ENCODE measurements at regions not wholly inside any gene's neighbourhood (a gene's known extent, or its start where the extent isn't known, plus 50 kb on each side); places are given as distances from the start of the nearest gene placed in this dataset.

- Histone ChIP-seq H3K4me3 (IDR thresholded peaks at IDR 0.05; ENCODE audit: insufficient read depth, low read depth, low read length) (no peak overlapping the region), H3K36me3 (ENCODE audit: insufficient read depth) (no peaks in the 10 kb centered on the region), H3K27ac (no peak overlapping the region), H3K27me3 (ENCODE audit: insufficient read depth, low read depth) (no peaks in the 10 kb centered on the region), H2AFZ (ENCODE audit: low read depth) (no peak overlapping the region), H3K4me1 (ENCODE audit: low read depth, poor library complexity, severe bottlenecking) (peaks cover 11% of the 10 kb centered on the region), H4K20me1 (ENCODE audit: insufficient read depth) (no peaks in the 10 kb centered on the region), H3K9ac (no peak overlapping the region), H3K79me2 (ENCODE audit: insufficient read depth, low read depth) (no peaks in the 10 kb centered on the region), H3K4me2 (no peak overlapping the region)
- no peak for TF ChIP-seq CTCF (conservative IDR thresholded peaks at IDR 0.05; ENCODE audit: low read depth, low read length)
Measured at GRCh38 chr15:59953392-59953883, 50.7 kb upstream of the FOXB1 start.

GRCh38 chr15:59952960-59953359 lies 51.2 kb upstream of the FOXB1 start:
- Histone ChIP-seq H2AFZ (ENCODE audit: low read depth) (no peak overlapping the region), H3K4me3 (IDR thresholded peaks at IDR 0.05; ENCODE audit: insufficient read depth, low read depth, low read length) (no peak overlapping the region), H3K79me2 (ENCODE audit: insufficient read depth, low read depth) (no peaks in the 10 kb centered on the region), H3K36me3 (ENCODE audit: insufficient read depth) (no peaks in the 10 kb centered on the region), H3K27ac (no peak overlapping the region), H3K4me1 (ENCODE audit: low read depth, poor library complexity, severe bottlenecking) (peaks cover 6% of the 10 kb centered on the region), H3K27me3 (ENCODE audit: insufficient read depth, low read depth) (no peaks in the 10 kb centered on the region), H4K20me1 (ENCODE audit: insufficient read depth) (no peaks in the 10 kb centered on the region), H3K9ac (no peak overlapping the region), H3K4me2 (no peak overlapping the region)
- TF ChIP-seq CTCF (conservative IDR thresholded peaks at IDR 0.05; ENCODE audit: low read depth, low read length) = no peak

DNA sequence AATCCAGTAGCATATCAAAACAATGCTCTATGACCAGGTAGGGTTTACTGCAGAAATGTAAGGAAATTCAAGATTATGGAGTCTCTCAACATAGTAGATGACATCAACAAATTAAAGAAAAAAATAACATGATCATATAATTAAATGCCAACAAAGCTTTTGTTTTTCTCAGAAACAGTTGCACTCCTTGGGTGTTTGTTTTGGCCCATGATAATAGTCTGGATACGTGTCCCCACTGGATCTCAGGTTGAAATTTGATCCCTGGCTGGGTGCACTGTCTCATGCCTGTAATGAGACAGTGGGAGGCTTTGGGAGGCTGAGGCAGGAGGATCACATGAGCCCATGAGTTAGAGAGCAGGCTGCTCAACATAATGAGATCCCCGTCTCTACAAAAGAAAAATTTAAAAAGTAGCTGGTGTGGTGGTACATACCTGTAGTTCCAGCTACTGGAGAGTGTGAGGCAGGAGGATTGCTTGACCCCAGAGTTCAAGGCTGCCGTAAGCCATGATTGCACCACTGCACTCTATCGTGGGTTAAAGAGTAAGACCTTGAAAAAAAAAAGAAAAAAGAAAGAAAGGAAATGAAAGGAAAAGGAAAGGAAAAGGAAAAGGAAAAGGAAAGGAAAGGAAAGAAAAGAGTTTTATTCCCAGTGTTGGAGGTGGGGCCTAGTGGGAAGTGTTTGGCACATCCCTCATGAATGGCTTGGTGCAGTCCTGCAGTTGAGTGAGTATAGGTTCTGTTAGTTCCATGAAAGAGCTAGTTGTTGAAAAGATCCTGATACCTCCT lies 53.3 kb upstream of the FOXB1 start:
- H3K79me2 ChIP-seq (ENCODE audit: insufficient read depth, low read depth) = no peaks in the 10 kb centered on the region
- no peak overlapping the region for H3K4me2 ChIP-seq
- no peaks in the 10 kb centered on the region for H3K27me3 ChIP-seq (ENCODE audit: insufficient read depth, low read depth)
- no peak overlapping the region for H3K27ac ChIP-seq
- no peak overlapping the region for H2AFZ ChIP-seq (ENCODE audit: low read depth)
- no peak overlapping the region for H3K9ac ChIP-seq
- no peak for TF ChIP-seq CTCF (conservative IDR thresholded peaks at IDR 0.05; ENCODE audit: low read depth, low read length)
- H4K20me1 ChIP-seq (ENCODE audit: insufficient read depth) = no peaks in the 10 kb centered on the region
- no peaks in the 10 kb centered on the region for H3K36me3 ChIP-seq (ENCODE audit: insufficient read depth)
- no peaks in the 10 kb centered on the region for H3K4me1 ChIP-seq (ENCODE audit: low read depth, poor library complexity, severe bottlenecking)
- H3K4me3 ChIP-seq (IDR thresholded peaks at IDR 0.05; ENCODE audit: insufficient read depth, low read depth, low read length) = no peak overlapping the region

- H3K36me3 ChIP-seq (ENCODE audit: insufficient read depth) = no peaks in the 10 kb centered on the region
- no peak overlapping the region for H3K4me3 ChIP-seq (IDR thresholded peaks at IDR 0.05; ENCODE audit: insufficient read depth, low read depth, low read length)
- no peaks in the 10 kb centered on the region for H3K79me2 ChIP-seq (ENCODE audit: insufficient read depth, low read depth)
- no peaks in the 10 kb centered on the region for H4K20me1 ChIP-seq (ENCODE audit: insufficient read depth)
- TF ChIP-seq CTCF (conservative IDR thresholded peaks at IDR 0.05; ENCODE audit: low read depth, low read length) = no peak
- H2AFZ ChIP-seq (ENCODE audit: low read depth) = no peak overlapping the region
- no peak overlapping the region for H3K27ac ChIP-seq
- no peak overlapping the region for H3K4me2 ChIP-seq
- H3K27me3 ChIP-seq (ENCODE audit: insufficient read depth, low read depth) = no peaks in the 10 kb centered on the region
- H3K4me1 ChIP-seq (ENCODE audit: low read depth, poor library complexity, severe bottlenecking) = no peaks in the 10 kb centered on the region
- no peak overlapping the region for H3K9ac ChIP-seq
Measured at GRCh38 chr15:59948924-59949613, 55.0 kb upstream of the FOXB1 start.
